ENCODE measurements at regions not wholly inside any gene's neighbourhood (a gene's known extent, or its start where the extent isn't known, plus 50 kb on each side); places are given as distances from the start of the nearest gene placed in this dataset.

GRCh38 chr2:176544991-176545956, 276.0 kb downstream of the MTX2 start:
- no peak for DNase-seq

- no peak for DNase-seq
These were observed 277.3 kb downstream of the MTX2 start for GRCh38 chr2:176546550-176546949.

- no peak for DNase-seq
These were observed 283.4 kb downstream of the MTX2 start for GRCh38 chr2:176552501-176553135.

GRCh38 chr2:176553685-176554100, 284.5 kb downstream of the MTX2 start:
- peak; percentile 7 to 12 for DNase-seq

GRCh38 chr2:176554101-176555048, 285.1 kb downstream of the MTX2 start:
- DNase-seq = peak; percentile 22 to 62

GRCh38 chr2:176555112-176555511, 285.9 kb downstream of the MTX2 start:
- no peak for DNase-seq

GRCh38 chr2:176555781-176556180, 286.5 kb downstream of the MTX2 start:
- no peak for DNase-seq

GRCh38 chr2:176556373-176556772, 287.1 kb downstream of the MTX2 start:
- no peak for DNase-seq

- DNase-seq = no peak
These were observed 288.6 kb downstream of the MTX2 start for GRCh38 chr2:176557821-176558220.

- no peak for DNase-seq
These were observed 289.4 kb downstream of the MTX2 start for GRCh38 chr2:176558574-176559140.

GRCh38 chr2:176560296-176560695, 291.1 kb downstream of the MTX2 start:
- no peak for DNase-seq

- no peak for DNase-seq
These were observed 292.5 kb downstream of the MTX2 start for GRCh38 chr2:176561706-176562105.

GRCh38 chr2:176562359-176563078, 293.3 kb downstream of the MTX2 start:
- DNase-seq = no peak

GRCh38 chr2:176565641-176566323, 296.5 kb downstream of the MTX2 start:
- DNase-seq = no peak

GRCh38 chr2:176566496-176566895, 297.3 kb downstream of the MTX2 start:
- DNase-seq = no peak

GRCh38 chr2:176566961-176567360, 297.7 kb downstream of the MTX2 start:
- DNase-seq = no peak

- DNase-seq = no peak
These were observed 298.1 kb downstream of the MTX2 start for GRCh38 chr2:176567361-176567760.

GRCh38 chr2:176569574-176569973, 300.3 kb downstream of the MTX2 start:
- DNase-seq = no peak

- DNase-seq = no peak
These were observed 304.6 kb downstream of the MTX2 start for GRCh38 chr2:176573612-176574483.

Data from CD4-positive, alpha-beta T cell treated with Interleukin-4 for 1 hour (primary cell).